Endothelial cell of umbilical vein (primary cell): ENCODE measurements at regions not wholly inside any gene's neighbourhood (a gene's known extent, or its start where the extent isn't known, plus 50 kb on each side); places are given as distances from the start of the nearest gene placed in this dataset.

ENCODE experiments used
- BruUV-seq: library from RNA; stranded (reverse); fragments of 400-500 nt; replicated peaks from 2 replicates; lab custom pipeline; 2021; lab: Mats Ljungman, UMichigan
- CTCF ChIA-PET: fragments of 300-600, 350-600 bp; sonication (Branson Sonifier 250); formaldehyde crosslinking; loops from one replicate; lab custom pipeline; 2021; ENCODE audit warnings: antibody characterized with exemption, inconsistent platforms; lab: Charles Lee
- POLR2A ChIA-PET: fragments of 300-600, 350-600 bp; sonication (Branson Sonifier 250); formaldehyde crosslinking; loops from one replicate; lab custom pipeline; 2021; ENCODE audit warnings: antibody characterized with exemption, inconsistent platforms; lab: Charles Lee
- DNase-seq: peaks from one replicate; pipeline ENCODE4 v3.0.0-alpha.2; 2011; ENCODE audit warnings: low read depth, low spot score
- FAIRE-seq: peaks from 2 replicates; lab custom pipeline; 2011; peaks lifted over from hg19 to GRCh38; lab: Jason Lieb, UNC
- H2AFZ ChIP-seq: 2 replicates; pipeline ENCODE4 v1.6.0; 2012; ENCODE audit warnings: low read depth, low read length, control low read depth, inconsistent platforms
- H3K27ac ChIP-seq: 2 replicates; pipeline ENCODE4 v1.5.1; 2011; ENCODE audit warnings: low read depth, mild to moderate bottlenecking, control low read depth, low read length, moderate library complexity; ENCODE audit not compliant: insufficient read depth
- H3K27me3 ChIP-seq, 2 experiments: 2 replicates each; pipeline versions ENCODE4 v1.6.0 to v1.6.1; 2011; ENCODE audit warnings: low read length in 2 of 2, mixed read lengths in 1 of 2; ENCODE audit not compliant: control insufficient read depth in 2 of 2, insufficient read depth in 2 of 2
- H3K36me3 ChIP-seq, 2 experiments: 2 replicates in 1 of 2; 3 replicates in 1 of 2; pipeline ENCODE4 v1.5.1; 2011; ENCODE audit warnings: low read length in 2 of 2, mild to moderate bottlenecking in 1 of 2, moderate library complexity in 1 of 2; ENCODE audit not compliant: control insufficient read depth in 2 of 2, insufficient read depth in 2 of 2; ENCODE audit errors: extremely low read depth in 1 of 2
- H3K4me1 ChIP-seq: 3 replicates; pipeline ENCODE4 v1.5.1; 2011; ENCODE audit warnings: mild to moderate bottlenecking, low read length; ENCODE audit not compliant: control insufficient read depth, insufficient read depth; ENCODE audit errors: extremely low read depth
- H3K4me2 ChIP-seq: 2 replicates; pipeline ENCODE4 v1.6.1; 2011; ENCODE audit warnings: low read length, control low read depth, mixed read lengths; ENCODE audit not compliant: insufficient read depth
- H3K4me3 ChIP-seq, 3 experiments: fragments of 200-600 bp in 1 of 3; sonication (generic), shearing (Covaris generic) in 1 of 3; replicated peaks in 1 of 3; 2 replicates each; pipeline ENCODE4 v1.5.1; 2011 to 2016; ENCODE audit warnings: control low read depth in 3 of 3, low read length in 3 of 3, mild to moderate bottlenecking in 2 of 3, inconsistent platforms in 1 of 3, low read depth in 1 of 3, moderate library complexity in 1 of 3; ENCODE audit not compliant: insufficient read depth in 1 of 3
- H3K79me2 ChIP-seq: 2 replicates; pipeline ENCODE4 v1.6.0; 2012; ENCODE audit warnings: low read length, inconsistent platforms; ENCODE audit not compliant: control insufficient read depth, insufficient read depth
- H3K9ac ChIP-seq: replicated peaks from 2 replicates; pipeline ENCODE3; 2011; ENCODE audit warnings: low read length, control low read depth; ENCODE audit not compliant: insufficient read depth; ENCODE audit errors: extremely low read depth
- H3K9me1 ChIP-seq: replicated peaks from 3 replicates; pipeline ENCODE4 v1.6.0; 2011; ENCODE audit warnings: mild to moderate bottlenecking, low read length; ENCODE audit not compliant: control insufficient read depth, insufficient read depth; ENCODE audit errors: extremely low read depth
- H3K9me3 ChIP-seq: replicated peaks from 2 replicates; pipeline ENCODE4 v1.5.1; 2012; ENCODE audit warnings: low read length, inconsistent platforms; ENCODE audit not compliant: control insufficient read depth, insufficient read depth
- H4K20me1 ChIP-seq: replicated peaks from 2 replicates; pipeline ENCODE3; 2011; ENCODE audit warnings: mild to moderate bottlenecking, low read length; ENCODE audit not compliant: control insufficient read depth, insufficient read depth; ENCODE audit errors: extremely low read depth
- EZH2 ChIP-seq: IDR thresholded peaks from 2 replicates; pipeline ENCODE4 v1.6.1; 2012; ENCODE audit warnings: borderline replicate concordance, low read depth, mild to moderate bottlenecking, moderate library complexity, low read length, inconsistent platforms; ENCODE audit not compliant: severe bottlenecking
- FOS ChIP-seq: IDR thresholded peaks from 2 replicates; pipeline ENCODE4 v1.6.1; 2011; ENCODE audit warnings: mild to moderate bottlenecking, low read length, moderate library complexity, borderline replicate concordance; ENCODE audit not compliant: insufficient read depth
- GATA2 ChIP-seq: IDR thresholded peaks from 2 replicates; pipeline ENCODE4 v1.7.0; 2011; ENCODE audit warnings: low read depth, mild to moderate bottlenecking, moderate library complexity, mixed read lengths, low read length; ENCODE audit not compliant: insufficient read length, insufficient read depth
- JUN ChIP-seq: IDR thresholded peaks from 2 replicates; pipeline ENCODE4 v1.6.1; 2011; ENCODE audit warnings: borderline replicate concordance, low read depth; ENCODE audit not compliant: insufficient read length, insufficient read depth
- POLR2A ChIP-seq: IDR thresholded peaks from 2 replicates; pipeline ENCODE4 v1.6.1; 2012; ENCODE audit warnings: low read depth, mild to moderate bottlenecking, control low read depth, low read length
- POLR2AphosphoS5 ChIP-seq: IDR thresholded peaks from 2 replicates; pipeline ENCODE4 v1.6.1; 2012; ENCODE audit warnings: low read depth, mild to moderate bottlenecking, control low read depth, low read length, moderate library complexity; ENCODE audit not compliant: insufficient read depth
- dilution Hi-C: fragments of 300-500 bp; cut with MboI; formaldehyde crosslinking; loops from one replicate; pipeline ENCODE4 v1.15.0; 2019; ENCODE audit warnings: low sequenced_read_pairs; ENCODE audit not compliant: extremely low pct_ligation_motif_present
- intact Hi-C: fragments of 100-400 bp; cut with micrococcal nuclease; formaldehyde crosslinking; loops from one replicate; pipeline ENCODE4 v1.10.0; 2022
- TF ChIP-seq, protein P1 (sequence below): IDR thresholded peaks from 2 replicates; pipeline ENCODE4 v1.6.1; 2011; ENCODE audit not compliant: insufficient read depth, insufficient read length

DNA sequence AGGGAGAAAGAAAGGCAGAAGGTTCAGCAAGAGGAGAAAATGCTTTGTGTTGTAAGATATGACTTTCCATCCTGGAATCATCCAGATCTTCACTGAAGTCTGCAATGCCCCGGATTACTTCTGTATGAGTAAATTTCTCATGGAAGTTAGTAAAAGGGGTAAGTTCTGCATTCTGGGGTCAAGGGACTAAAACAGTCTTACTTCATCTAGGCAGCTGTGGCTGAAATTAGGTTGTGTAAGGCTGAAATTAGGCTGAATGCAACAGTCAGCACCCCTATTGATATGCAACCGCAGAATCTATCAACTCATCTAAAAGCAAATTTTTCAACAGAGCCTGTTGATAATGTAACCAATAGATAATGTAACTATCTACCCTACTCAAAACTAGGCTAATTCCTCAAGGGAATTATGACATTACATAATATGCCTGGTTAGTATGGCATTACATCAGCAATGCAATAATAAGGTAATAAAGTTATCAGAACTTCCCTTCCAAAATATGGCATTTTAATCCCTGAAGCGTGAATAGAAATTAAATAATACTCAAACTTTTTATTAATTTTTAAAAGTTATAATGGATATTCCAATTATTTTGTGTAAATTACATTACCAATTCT lies 671.7 kb upstream of the CITED2 start:
- H3K4me1 ChIP-seq: peaks cover 4% of the 10 kb centered on the region
- no peak overlapping the region for H3K27ac ChIP-seq
- FAIRE-seq (no peak), DNase-seq (no peak)
- H3K9me1 ChIP-seq: no peaks in the 10 kb centered on the region
- CTCF ChIA-PET: no interaction called here
- H3K36me3 ChIP-seq: no peaks in the 10 kb centered on the region
- BruUV-seq: no TSS peak
- POLR2A ChIA-PET: no interaction called here
- TF ChIP-seq GATA2 (no peak), JUN (no peak), POLR2AphosphoS5 (no peak)
- TF ChIP-seq, protein P1, sequence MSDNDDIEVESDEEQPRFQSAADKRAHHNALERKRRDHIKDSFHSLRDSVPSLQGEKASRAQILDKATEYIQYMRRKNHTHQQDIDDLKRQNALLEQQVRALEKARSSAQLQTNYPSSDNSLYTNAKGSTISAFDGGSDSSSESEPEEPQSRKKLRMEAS: no peak
- no peaks in the 10 kb centered on the region for H3K27me3 ChIP-seq
- no peak overlapping the region for H2AFZ ChIP-seq
- dilution Hi-C loops: no loop called here
- H3K9ac ChIP-seq: no peak overlapping the region
- H4K20me1 ChIP-seq: no peaks in the 10 kb centered on the region
- H3K4me3 ChIP-seq: no peak overlapping the region
- no peaks in the 10 kb centered on the region for H3K9me3 ChIP-seq
- intact Hi-C loops: no loop called here
- H3K4me2 ChIP-seq: no peak overlapping the region
- H3K79me2 ChIP-seq: no peaks in the 10 kb centered on the region

DNA sequence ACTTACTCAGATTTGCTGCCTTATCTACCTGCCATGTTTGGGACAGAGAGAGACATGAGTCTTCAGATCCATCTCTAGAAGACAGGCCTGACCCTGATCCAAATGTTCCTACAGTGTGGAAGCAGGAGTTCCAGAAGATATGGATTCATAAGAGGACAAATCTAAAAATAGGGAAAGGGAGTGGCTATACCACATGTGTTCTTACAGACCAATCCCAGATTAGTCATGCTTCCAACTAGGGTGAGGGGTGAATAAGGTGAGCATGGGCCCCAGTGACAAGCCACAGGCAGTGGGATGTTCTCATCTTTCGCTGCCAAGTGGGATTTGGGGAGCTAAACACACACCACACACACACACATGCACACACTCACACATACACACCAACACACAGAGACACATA lies 670.7 kb upstream of the CITED2 start:
- Histone ChIP-seq H3K9me1 (no peaks in the 10 kb centered on the region), H3K27ac (no peak overlapping the region), H3K4me1 (no peaks in the 10 kb centered on the region), H3K4me3 (no peak overlapping the region), H3K4me2 (no peak overlapping the region), H3K36me3 (no peaks in the 10 kb centered on the region), H3K9me3 (no peaks in the 10 kb centered on the region), H2AFZ (no peak overlapping the region), H4K20me1 (no peaks in the 10 kb centered on the region), H3K79me2 (no peaks in the 10 kb centered on the region), H3K9ac (no peak overlapping the region), H3K27me3 (no peaks in the 10 kb centered on the region)
- CTCF ChIA-PET: interaction anchor here (1.4 kb wide), 1 partner anchor 676 kb away, joined by 4 read pairs; no protein-coding TSS in a partner anchor
- POLR2A ChIA-PET: no interaction called here
- TF ChIP-seq POLR2AphosphoS5 (no peak), POLR2A (no peak), FOS (no peak), JUN (no peak), EZH2 (no peak)
- TF ChIP-seq, protein P1: no peak
- FAIRE-seq (no peak), DNase-seq (no peak)
- BruUV-seq: no TSS peak
- dilution Hi-C loops: no loop called here
- intact Hi-C loops: no loop called here
